Suprapubic skin (tissue), 4 donors: ENCODE measurements at regions not wholly inside any gene's neighbourhood (a gene's known extent, or its start where the extent isn't known, plus 50 kb on each side); places are given as distances from the start of the nearest gene placed in this dataset.

Source experiments
- EP300 ChIP-seq: sonication (generic); formaldehyde crosslinking; IDR thresholded peaks from one replicate; pipeline ENCODE4 v1.6.1; 2017; ENCODE audit warnings: antibody characterized with exemption
- POLR2AphosphoS5 ChIP-seq, 3 donors: sonication (generic); formaldehyde crosslinking; IDR thresholded peaks; one replicate each; pipeline ENCODE4 v1.6.1; 2017; ENCODE audit warnings: antibody characterized with exemption in 3 of 3
- TF ChIP-seq, protein P1 (sequence below), 2 donors: fragments of 200-600 bp in 1 of 2; fragments of 450-650 bp in 1 of 2; sonication (generic) in 1 of 2; IDR thresholded peaks; one replicate each; pipeline ENCODE4 v1.5.1; 2016 to 2019; ENCODE audit warnings: antibody characterized with exemption in 2 of 2, mild to moderate bottlenecking in 1 of 2, moderate library complexity in 1 of 2

DNA sequence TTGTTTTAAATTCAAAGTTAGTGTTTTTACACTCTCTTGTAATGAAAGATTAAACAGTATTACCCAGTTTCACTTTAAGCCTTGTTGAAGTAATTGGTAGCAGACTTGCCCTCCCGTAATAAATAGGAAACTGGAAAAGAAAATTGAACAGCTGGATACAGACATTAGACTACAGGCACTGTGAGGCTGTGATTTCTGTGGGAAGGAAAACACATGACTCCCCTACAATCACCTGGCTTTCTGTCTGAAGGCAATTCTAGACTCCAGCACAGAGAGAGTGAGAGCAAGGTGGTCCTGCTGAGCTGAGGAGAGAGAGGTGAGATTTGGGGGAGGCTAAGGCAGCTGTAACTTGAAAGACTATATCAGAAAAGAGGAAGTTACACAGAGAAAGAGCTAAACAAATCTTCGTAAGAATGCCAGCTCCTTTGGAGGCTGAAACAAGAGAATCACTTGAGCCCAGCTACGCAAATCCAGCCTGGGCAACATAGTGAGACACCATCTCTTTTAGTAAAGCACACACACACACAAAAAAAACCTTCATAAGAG, 57.8 kb upstream of the CDYL2 start:
- TF ChIP-seq, protein P1, sequence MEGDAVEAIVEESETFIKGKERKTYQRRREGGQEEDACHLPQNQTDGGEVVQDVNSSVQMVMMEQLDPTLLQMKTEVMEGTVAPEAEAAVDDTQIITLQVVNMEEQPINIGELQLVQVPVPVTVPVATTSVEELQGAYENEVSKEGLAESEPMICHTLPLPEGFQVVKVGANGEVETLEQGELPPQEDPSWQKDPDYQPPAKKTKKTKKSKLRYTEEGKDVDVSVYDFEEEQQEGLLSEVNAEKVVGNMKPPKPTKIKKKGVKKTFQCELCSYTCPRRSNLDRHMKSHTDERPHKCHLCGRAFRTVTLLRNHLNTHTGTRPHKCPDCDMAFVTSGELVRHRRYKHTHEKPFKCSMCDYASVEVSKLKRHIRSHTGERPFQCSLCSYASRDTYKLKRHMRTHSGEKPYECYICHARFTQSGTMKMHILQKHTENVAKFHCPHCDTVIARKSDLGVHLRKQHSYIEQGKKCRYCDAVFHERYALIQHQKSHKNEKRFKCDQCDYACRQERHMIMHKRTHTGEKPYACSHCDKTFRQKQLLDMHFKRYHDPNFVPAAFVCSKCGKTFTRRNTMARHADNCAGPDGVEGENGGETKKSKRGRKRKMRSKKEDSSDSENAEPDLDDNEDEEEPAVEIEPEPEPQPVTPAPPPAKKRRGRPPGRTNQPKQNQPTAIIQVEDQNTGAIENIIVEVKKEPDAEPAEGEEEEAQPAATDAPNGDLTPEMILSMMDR (IDR thresholded peaks at IDR 0.05) = no peak
- TF ChIP-seq POLR2AphosphoS5 (IDR thresholded peaks at IDR 0.05) (no peak), EP300 (no peak)
